Smooth muscle cell (in vitro differentiated cells): ENCODE measurements at regions not wholly inside any gene's neighbourhood (a gene's known extent, or its start where the extent isn't known, plus 50 kb on each side); places are given as distances from the start of the nearest gene placed in this dataset.

Experiments used
- DNase-seq: peaks from one replicate; lab custom pipeline; 2025; ENCODE audit not compliant: unreplicated experiment; lab: John Stamatoyannopoulos, UW
- H2AFZ ChIP-seq: fragments of 200-600 bp; sonication (generic); 2 replicates; pipeline ENCODE4 v1.6.0; 2016; ENCODE audit warnings: antibody characterized with exemption, low read depth, mild to moderate bottlenecking
- H3F3A ChIP-seq: fragments of 200-600 bp; sonication (generic); 2 replicates; pipeline ENCODE4 v1.6.0; 2017; ENCODE audit warnings: antibody characterized with exemption, low read depth
- H3K27ac ChIP-seq: fragments of 200-600 bp; sonication (generic); 2 replicates; pipeline ENCODE4 v1.5.1; 2016; ENCODE audit warnings: low read depth, mild to moderate bottlenecking
- H3K27me3 ChIP-seq: fragments of 200-600 bp; sonication (generic); 2 replicates; pipeline ENCODE4 v1.6.1; 2016; ENCODE audit warnings: low read depth, mild to moderate bottlenecking
- H3K36me3 ChIP-seq: fragments of 200-600 bp; sonication (generic); 2 replicates; pipeline ENCODE4 v1.5.1; 2016; ENCODE audit warnings: low read depth
- H3K4me1 ChIP-seq: fragments of 200-600 bp; sonication (generic); 2 replicates; pipeline ENCODE4 v1.5.1; 2016; ENCODE audit warnings: low read depth
- H3K4me2 ChIP-seq: fragments of 200-600 bp; sonication (generic); 2 replicates; pipeline ENCODE4 v1.6.0; 2016; ENCODE audit warnings: mild to moderate bottlenecking
- H3K4me3 ChIP-seq: fragments of 200-600 bp; sonication (generic); 2 replicates; pipeline ENCODE4 v1.5.1; 2016; ENCODE audit warnings: mild to moderate bottlenecking
- H3K79me2 ChIP-seq: fragments of 200-600 bp; sonication (generic); 2 replicates; pipeline ENCODE4 v1.6.0; 2016; ENCODE audit warnings: low read depth, mild to moderate bottlenecking
- H3K9ac ChIP-seq: fragments of 200-600 bp; sonication (generic); 2 replicates; pipeline ENCODE4 v1.6.0; 2016; ENCODE audit warnings: low read depth
- H3K9me3 ChIP-seq: fragments of 200-600 bp; sonication (generic); replicated peaks from 2 replicates; pipeline ENCODE4 v1.5.1; 2016; ENCODE audit warnings: low read depth
- H4K20me1 ChIP-seq: fragments of 200-600 bp; sonication (generic); 2 replicates; pipeline ENCODE4 v1.6.0; 2016; ENCODE audit warnings: low read depth
- WGBS: methylation state at CpG from one replicate; pipeline ENCODE4 v1.1.7; 2016; ENCODE audit warnings: low lambda C conversion rate; 5-methylcytosine and 5-hydroxymethylcytosine counted together
- TF ChIP-seq, protein P1 (sequence below): fragments of 200-600 bp; sonication (generic); IDR thresholded peaks from 2 replicates; pipeline ENCODE4 v1.5.1; 2017; ENCODE audit warnings: borderline replicate concordance, mild to moderate bottlenecking, antibody characterized with exemption; ENCODE audit not compliant: insufficient read depth, poor library complexity, severe bottlenecking

DNA sequence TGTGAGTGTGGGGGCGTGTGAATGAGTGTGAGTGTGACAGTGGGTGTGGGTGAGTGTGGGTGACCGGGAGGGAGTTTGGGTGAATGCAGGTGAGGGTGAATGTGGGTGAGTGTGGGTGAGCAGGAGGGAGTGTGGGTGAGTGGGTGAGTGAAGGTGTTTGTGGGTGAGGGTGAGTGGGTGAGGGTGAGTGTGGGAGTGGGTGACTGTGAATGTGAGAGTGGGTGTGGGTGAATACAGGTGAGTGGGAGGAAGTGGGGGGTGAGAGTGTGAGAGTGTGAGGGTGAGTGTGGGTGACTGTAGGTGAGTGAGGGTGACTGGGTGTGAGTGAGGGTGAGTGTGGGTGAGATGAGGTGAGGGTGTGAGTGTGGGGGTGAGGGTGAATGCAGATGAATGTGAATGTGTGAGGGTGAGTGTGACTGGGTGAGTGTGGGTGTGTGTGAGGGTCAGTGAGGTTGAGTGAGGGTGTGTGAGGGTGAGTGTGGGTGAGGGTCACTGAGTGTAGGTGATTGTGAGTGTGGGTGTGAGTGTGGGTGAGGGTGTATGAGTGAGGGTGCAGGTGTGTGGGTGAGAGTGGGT is 1677.3 kb upstream of the TENM3 start:
- Histone ChIP-seq H3F3A (no peaks in the 10 kb centered on the region), H3K27me3 (no peaks in the 10 kb centered on the region)

DNA sequence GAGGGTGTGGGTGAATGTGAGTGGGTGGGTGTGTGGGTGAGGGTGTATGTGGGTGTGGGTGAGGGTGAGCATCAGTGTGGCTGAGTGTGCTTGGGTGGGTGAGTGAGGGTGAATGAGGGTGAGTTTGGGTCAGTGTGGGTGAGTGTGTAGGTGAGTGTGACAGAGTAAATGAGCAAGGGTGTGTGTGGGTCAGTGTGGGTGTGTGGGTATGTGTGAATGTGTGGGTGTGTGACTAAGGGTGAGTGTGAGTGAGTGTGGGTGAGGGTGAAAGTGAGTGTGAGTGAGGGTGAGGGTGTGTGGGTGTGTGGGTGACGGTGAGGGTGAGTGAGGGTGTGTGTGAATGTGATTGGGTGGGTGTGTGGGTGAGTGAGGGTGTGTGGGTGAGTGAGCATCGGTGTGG is 1676.7 kb upstream of the TENM3 start:
- WGBS: no CpG with 5 or more reads among the region's 2 CpGs
- H3K27me3 ChIP-seq: no peaks in the 10 kb centered on the region
- no peaks in the 10 kb centered on the region for H4K20me1 ChIP-seq
- DNase-seq: no peak
- H3F3A ChIP-seq: no peaks in the 10 kb centered on the region
- H3K9ac ChIP-seq: no peak overlapping the region
- no peaks in the 10 kb centered on the region for H3K9me3 ChIP-seq
- H3K79me2 ChIP-seq: no peaks in the 10 kb centered on the region
- TF ChIP-seq, protein P1, sequence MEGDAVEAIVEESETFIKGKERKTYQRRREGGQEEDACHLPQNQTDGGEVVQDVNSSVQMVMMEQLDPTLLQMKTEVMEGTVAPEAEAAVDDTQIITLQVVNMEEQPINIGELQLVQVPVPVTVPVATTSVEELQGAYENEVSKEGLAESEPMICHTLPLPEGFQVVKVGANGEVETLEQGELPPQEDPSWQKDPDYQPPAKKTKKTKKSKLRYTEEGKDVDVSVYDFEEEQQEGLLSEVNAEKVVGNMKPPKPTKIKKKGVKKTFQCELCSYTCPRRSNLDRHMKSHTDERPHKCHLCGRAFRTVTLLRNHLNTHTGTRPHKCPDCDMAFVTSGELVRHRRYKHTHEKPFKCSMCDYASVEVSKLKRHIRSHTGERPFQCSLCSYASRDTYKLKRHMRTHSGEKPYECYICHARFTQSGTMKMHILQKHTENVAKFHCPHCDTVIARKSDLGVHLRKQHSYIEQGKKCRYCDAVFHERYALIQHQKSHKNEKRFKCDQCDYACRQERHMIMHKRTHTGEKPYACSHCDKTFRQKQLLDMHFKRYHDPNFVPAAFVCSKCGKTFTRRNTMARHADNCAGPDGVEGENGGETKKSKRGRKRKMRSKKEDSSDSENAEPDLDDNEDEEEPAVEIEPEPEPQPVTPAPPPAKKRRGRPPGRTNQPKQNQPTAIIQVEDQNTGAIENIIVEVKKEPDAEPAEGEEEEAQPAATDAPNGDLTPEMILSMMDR: no peak
- H3K36me3 ChIP-seq: no peaks in the 10 kb centered on the region
- no peak overlapping the region for H3K27ac ChIP-seq
- H3K4me3 ChIP-seq: no peak overlapping the region
- no peak overlapping the region for H3K4me2 ChIP-seq
- H2AFZ ChIP-seq: no peak overlapping the region
- H3K4me1 ChIP-seq: no peaks in the 10 kb centered on the region

More for the DNA sequence above, 1677.3 kb upstream of the TENM3 start:
- Histone ChIP-seq H3K4me1 (no peaks in the 10 kb centered on the region), H2AFZ (no peak overlapping the region), H3K9me3 (no peaks in the 10 kb centered on the region), H3K9ac (no peak overlapping the region), H3K36me3 (no peaks in the 10 kb centered on the region), H3K27ac (no peak overlapping the region), H4K20me1 (no peaks in the 10 kb centered on the region), H3K4me2 (no peak overlapping the region), H3K4me3 (no peak overlapping the region), H3K79me2 (no peaks in the 10 kb centered on the region)
- 50% methylated on average over 2 of the region's 2 CpGs for WGBS
- TF ChIP-seq, protein P1: no peak
- DNase-seq: no peak

DNA sequence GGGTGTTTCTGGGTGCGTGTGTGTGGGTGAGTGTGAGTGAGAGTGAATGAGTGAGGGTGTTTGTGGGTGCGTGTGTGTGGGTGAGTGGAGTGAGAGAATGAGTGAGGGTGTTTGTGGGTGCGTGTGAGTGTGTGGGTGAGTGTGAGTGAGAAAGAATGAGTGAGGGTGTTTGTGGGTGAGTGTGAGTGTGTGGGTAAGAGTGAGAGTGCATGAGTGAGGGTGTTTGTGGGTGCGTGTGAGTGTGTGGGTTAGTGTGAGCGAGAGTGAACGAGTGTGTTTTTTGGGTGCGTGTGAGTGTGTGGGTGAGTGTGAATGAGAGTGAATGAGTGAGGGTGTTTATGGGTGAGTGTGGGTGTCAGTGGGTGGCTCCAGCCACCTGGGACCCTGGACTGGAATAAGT is 1676.1 kb upstream of the TENM3 start:
- Histone ChIP-seq H3K27me3 (no peaks in the 10 kb centered on the region), H3K9me3 (no peaks in the 10 kb centered on the region), H2AFZ (no peak overlapping the region), H3K9ac (no peak overlapping the region), H3F3A (no peaks in the 10 kb centered on the region), H3K4me3 (no peak overlapping the region), H3K79me2 (no peaks in the 10 kb centered on the region), H3K4me2 (no peak overlapping the region), H4K20me1 (no peaks in the 10 kb centered on the region), H3K27ac (no peak overlapping the region), H3K4me1 (no peaks in the 10 kb centered on the region), H3K36me3 (no peaks in the 10 kb centered on the region)
- DNase-seq: no peak
- 71% methylated on average over 3 of the region's 7 CpGs for WGBS
- TF ChIP-seq, protein P1: no peak

DNA sequence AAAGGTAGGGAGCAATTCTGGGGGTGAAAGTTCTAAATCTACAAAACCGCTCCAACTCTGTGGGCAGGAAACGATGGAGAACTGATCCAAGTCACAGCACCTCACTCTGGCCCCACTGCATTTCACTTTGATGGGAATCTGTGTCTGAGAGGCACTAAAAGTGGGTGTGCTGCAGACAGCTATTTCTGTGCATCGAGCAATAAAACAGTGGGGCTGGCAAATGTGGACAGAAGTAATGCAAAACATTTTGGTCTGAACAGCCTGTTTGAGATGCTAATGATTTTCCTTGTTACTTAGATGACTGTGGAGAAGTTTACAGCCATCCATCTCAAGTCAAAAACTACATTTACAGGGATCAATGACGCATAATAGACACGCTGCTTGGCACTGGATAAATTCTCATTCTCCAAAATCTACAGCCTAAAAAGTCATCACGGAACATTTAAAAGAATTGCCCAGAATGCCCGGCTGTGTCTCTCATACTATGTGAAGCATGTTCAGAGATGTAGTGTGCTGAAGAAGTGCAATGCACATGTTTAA is 1671.6 kb upstream of the TENM3 start:
- no peak for DNase-seq
- H4K20me1 ChIP-seq: no peaks in the 10 kb centered on the region
- no peaks in the 10 kb centered on the region for H3K4me1 ChIP-seq
- no peaks in the 10 kb centered on the region for H3K36me3 ChIP-seq
- no peak overlapping the region for H3K4me3 ChIP-seq
- WGBS: 81% methylated on average over 7 of the region's 7 CpGs
- TF ChIP-seq, protein P1: no peak
- peaks cover 4% of the 10 kb centered on the region for H3K27me3 ChIP-seq
- H2AFZ ChIP-seq: no peak overlapping the region
- no peak overlapping the region for H3K4me2 ChIP-seq
- no peaks in the 10 kb centered on the region for H3K79me2 ChIP-seq
- no peaks in the 10 kb centered on the region for H3K9me3 ChIP-seq
- no peak overlapping the region for H3K9ac ChIP-seq
- no peak overlapping the region for H3K27ac ChIP-seq
- no peaks in the 10 kb centered on the region for H3F3A ChIP-seq
